Parathyroid adenoma (tissue), 2 donors: ENCODE measurements at regions not wholly inside any gene's neighbourhood (a gene's known extent, or its start where the extent isn't known, plus 50 kb on each side); places are given as distances from the start of the nearest gene placed in this dataset.

Source experiments
- H2AFZ ChIP-seq: fragments of 300-600 bp; sonication (generic); one replicate; pipeline ENCODE4 v1.7.0; 2017; ENCODE audit warnings: antibody characterized with exemption, mild to moderate bottlenecking
- H3K27ac ChIP-seq: fragments of 300-600 bp; sonication (generic); one replicate; pipeline ENCODE4 v1.7.0; 2017
- H3K27me3 ChIP-seq: fragments of 300-600 bp; sonication (generic); one replicate; pipeline ENCODE4 v1.7.0; 2017; ENCODE audit warnings: low read length; ENCODE audit not compliant: control insufficient read depth, insufficient read depth
- H3K36me3 ChIP-seq: fragments of 300-600 bp; sonication (generic); one replicate; pipeline ENCODE4 v1.7.0; 2017; ENCODE audit warnings: low read length; ENCODE audit not compliant: control insufficient read depth, insufficient read depth
- H3K4me1 ChIP-seq: fragments of 300-600 bp; sonication (generic); one replicate; pipeline ENCODE4 v1.7.0; 2017; ENCODE audit warnings: control low read depth
- H3K4me2 ChIP-seq: fragments of 300-600 bp; sonication (generic); one replicate; pipeline ENCODE4 v1.7.0; 2017; ENCODE audit warnings: low read length
- H3K4me3 ChIP-seq: fragments of 300-600 bp; sonication (generic); one replicate; pipeline ENCODE4 v1.7.0; 2017; ENCODE audit warnings: low read depth, low read length
- H3K79me2 ChIP-seq: fragments of 300-600 bp; sonication (generic); one replicate; pipeline ENCODE4 v1.7.0; 2017; ENCODE audit warnings: control low read depth
- H3K9ac ChIP-seq: fragments of 300-600 bp; sonication (generic); one replicate; pipeline ENCODE4 v1.7.0; 2017; ENCODE audit warnings: mild to moderate bottlenecking
- H3K9me3 ChIP-seq: fragments of 300-600 bp; sonication (generic); one replicate; pipeline ENCODE4 v1.7.0; 2017; ENCODE audit warnings: low read length; ENCODE audit not compliant: control insufficient read depth
- CTCF ChIP-seq: fragments of 300-600 bp; sonication (generic); IDR thresholded peaks from one replicate; pipeline ENCODE4 v1.7.0; 2017; ENCODE audit warnings: antibody characterized with exemption, mild to moderate bottlenecking
- donor health status: primary hyperparathyroidism.

DNA sequence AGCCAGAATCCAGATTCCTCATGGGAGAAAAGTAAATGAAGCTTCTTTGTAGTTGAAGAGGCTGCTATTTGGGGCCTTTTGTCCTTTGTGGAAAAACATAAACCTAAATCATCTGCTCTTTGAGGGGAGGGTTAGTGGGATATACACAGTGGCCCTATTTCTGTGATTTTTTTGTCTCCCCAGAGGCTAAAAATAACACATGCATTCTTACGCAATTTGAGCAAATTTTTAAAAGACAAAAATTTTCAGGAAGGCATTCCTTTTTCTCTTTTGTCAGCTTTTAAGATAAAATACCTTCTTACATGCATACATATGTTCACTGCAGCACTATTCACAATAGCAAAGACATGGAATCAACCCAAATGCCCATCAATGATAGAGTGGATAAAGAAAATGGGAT is 165.5 kb downstream of the AXIN2 start:
- no peaks in the 10 kb centered on the region for H3K36me3 ChIP-seq
- H3K4me2 ChIP-seq: no peak overlapping the region
- H3K4me3 ChIP-seq: no peak overlapping the region
- H3K79me2 ChIP-seq: no peaks in the 10 kb centered on the region
- H3K27me3 ChIP-seq: no peaks in the 10 kb centered on the region
- peaks cover 5% of the 10 kb centered on the region for H3K4me1 ChIP-seq
- H3K27ac ChIP-seq: no peak overlapping the region
- no peak overlapping the region for H3K9ac ChIP-seq
- H3K9me3 ChIP-seq: no peaks in the 10 kb centered on the region
- H2AFZ ChIP-seq: no peak overlapping the region
- no peak for TF ChIP-seq CTCF

GRCh38 chr17:65394811-65395472 is 166.5 kb downstream of the AXIN2 start:
- no peak overlapping the region for H3K4me2 ChIP-seq
- H2AFZ ChIP-seq: no peak overlapping the region
- H3K9me3 ChIP-seq: no peaks in the 10 kb centered on the region
- H3K27ac ChIP-seq: no peak overlapping the region
- H3K9ac ChIP-seq: no peak overlapping the region
- peaks cover 5% of the 10 kb centered on the region for H3K4me1 ChIP-seq
- H3K4me3 ChIP-seq: no peak overlapping the region
- TF ChIP-seq CTCF: no peak
- H3K27me3 ChIP-seq: no peaks in the 10 kb centered on the region
- H3K36me3 ChIP-seq: no peaks in the 10 kb centered on the region
- H3K79me2 ChIP-seq: no peaks in the 10 kb centered on the region

DNA sequence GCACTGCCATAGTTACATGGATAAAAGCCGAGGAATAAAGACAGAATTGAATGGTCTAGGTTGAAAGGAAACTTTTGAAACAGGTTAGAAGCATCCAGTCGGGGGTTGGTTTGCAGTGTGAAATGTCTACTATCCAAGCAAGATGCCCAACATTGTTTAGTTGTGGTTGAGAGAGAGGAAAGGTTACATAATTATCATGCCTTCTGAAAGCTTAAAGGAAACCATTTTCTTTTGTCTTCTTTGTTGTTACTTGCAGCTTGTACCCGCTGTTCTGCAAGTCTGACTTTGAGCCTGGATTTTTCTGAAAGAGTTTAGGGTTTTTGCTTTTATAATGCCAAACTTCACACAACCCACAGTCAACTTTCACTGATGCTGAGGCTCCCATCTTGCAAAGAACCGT is 167.9 kb downstream of the AXIN2 start:
- H3K9me3 ChIP-seq: no peaks in the 10 kb centered on the region
- no peak overlapping the region for H3K27ac ChIP-seq
- H3K79me2 ChIP-seq: no peaks in the 10 kb centered on the region
- peak overlapping the region; percentile 13 for H2AFZ ChIP-seq
- H3K4me2 ChIP-seq: no peak overlapping the region
- H3K36me3 ChIP-seq: no peaks in the 10 kb centered on the region
- no peak overlapping the region for H3K9ac ChIP-seq
- H3K4me3 ChIP-seq: no peak overlapping the region
- no peak for TF ChIP-seq CTCF
- H3K27me3 ChIP-seq: no peaks in the 10 kb centered on the region
- peaks cover 5% of the 10 kb centered on the region for H3K4me1 ChIP-seq

DNA sequence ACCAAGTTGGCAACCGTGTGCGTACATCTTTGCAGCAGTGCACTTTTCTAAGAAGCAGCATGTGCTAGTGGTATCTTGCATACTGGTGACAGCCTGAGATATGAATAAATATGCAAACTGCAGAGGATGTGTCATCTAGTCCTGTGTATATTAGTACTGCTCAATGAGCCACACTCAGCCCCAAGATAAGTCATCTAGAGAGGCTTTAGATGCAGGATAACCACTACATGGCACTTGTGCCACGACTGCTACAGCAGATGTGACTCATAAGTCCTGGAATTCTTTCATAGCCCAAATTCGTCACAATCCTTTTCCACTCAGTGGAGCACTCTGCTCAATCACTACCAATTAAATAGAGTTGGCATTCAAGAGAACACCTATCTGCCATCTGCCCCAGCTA is 171.5 kb downstream of the AXIN2 start:
- no peak for TF ChIP-seq CTCF
- Histone ChIP-seq H3K4me2 (no peak overlapping the region), H3K27me3 (no peaks in the 10 kb centered on the region), H3K27ac (no peak overlapping the region), H3K36me3 (no peaks in the 10 kb centered on the region), H3K4me3 (no peak overlapping the region), H2AFZ (no peak overlapping the region), H3K79me2 (no peaks in the 10 kb centered on the region), H3K4me1 (peaks cover 4% of the 10 kb centered on the region), H3K9ac (no peak overlapping the region), H3K9me3 (no peaks in the 10 kb centered on the region)

DNA sequence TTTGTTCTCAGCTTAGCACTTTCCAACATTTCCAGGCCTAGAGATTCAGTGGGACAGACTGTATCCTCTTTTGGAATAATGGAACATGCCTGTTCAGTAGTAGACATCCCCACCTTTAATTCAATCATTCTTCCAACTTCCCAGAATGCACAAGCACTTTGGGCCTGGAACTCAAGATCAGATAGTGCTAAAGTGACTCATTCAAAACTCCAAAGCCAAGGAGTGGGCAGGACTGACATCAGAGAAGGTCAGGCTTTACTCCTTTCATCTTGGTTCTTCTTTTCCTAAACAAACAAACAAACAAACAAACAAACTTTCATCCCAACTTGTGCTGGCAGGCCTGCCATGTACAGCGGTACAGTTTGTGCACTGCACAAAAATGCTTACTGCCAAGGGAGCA is 172.0 kb downstream of the AXIN2 start:
- Histone ChIP-seq H3K27ac (no peak overlapping the region), H3K36me3 (no peaks in the 10 kb centered on the region), H3K27me3 (no peaks in the 10 kb centered on the region), H3K9me3 (no peaks in the 10 kb centered on the region), H3K4me3 (no peak overlapping the region), H3K9ac (no peak overlapping the region), H2AFZ (no peak overlapping the region), H3K4me2 (no peak overlapping the region), H3K79me2 (no peaks in the 10 kb centered on the region), H3K4me1 (no peaks in the 10 kb centered on the region)
- TF ChIP-seq CTCF: no peak
